ENCODE measurements at regions not wholly inside any gene's neighbourhood (a gene's known extent, or its start where the extent isn't known, plus 50 kb on each side); places are given as distances from the start of the nearest gene placed in this dataset.
"Not testable (repeated sequence)": the region's sequence is repeated elsewhere in the genome, so short reads cannot be mapped to it uniquely, and the experiment has no call there.

GRCh38 chr7:125193263-125193662 lies 263.6 kb upstream of the POT1 start:
- Histone ChIP-seq H3K27ac (no peak overlapping the region), H3K9me3 (no peaks in the 10 kb centered on the region), H3K4me1 (no peaks in the 10 kb centered on the region), H3K4me2 (no peak overlapping the region), H3K4me3 (no peak overlapping the region)
- no peak for ATAC-seq
- CTCF ChIA-PET = no interaction called here
- 3% methylated on average over 2 of the region's 2 CpGs for WGBS (ENCODE audit: missing lambda C conversion rate)
- DNase-seq (ENCODE audit: low read depth in 1 of 2, low spot score in 1 of 2) = no peak
- POLR2A ChIA-PET = no interaction called here
- FAIRE-seq = no peak
- no peak for TF ChIP-seq ZNF302 (CRISPR knock-in tag; IDR thresholded peaks at IDR 0.05)

- Histone ChIP-seq H3K9me3 (no peaks in the 10 kb centered on the region), H3K4me1 (no peaks in the 10 kb centered on the region), H3K4me3 (no peak overlapping the region), H3K4me2 (no peak overlapping the region), H3K27ac (no peak overlapping the region)
- TF ChIP-seq CBX8 (IDR thresholded peaks at IDR 0.05) (no peak), FOSB (CRISPR knock-in tag; IDR thresholded peaks at IDR 0.05) (no peak), REST (IDR thresholded peaks at IDR 0.05) (no peak), EHMT2 (IDR thresholded peaks at IDR 0.05; ENCODE audit: low read depth) (no peak), JUN (IDR thresholded peaks at IDR 0.05) (no peak), TFCP2L1 (CRISPR knock-in tag; IDR thresholded peaks at IDR 0.05) (no peak), PHF8 (IDR thresholded peaks at IDR 0.05; ENCODE audit: borderline replicate concordance, low read depth) (no peak), PBX3 (IDR thresholded peaks at IDR 0.05) (no peak), ZFP36 (IDR thresholded peaks at IDR 0.05; ENCODE audit: borderline replicate concordance, partially characterized antibody) (no peak), EHF (CRISPR knock-in tag; IDR thresholded peaks at IDR 0.05) (no peak), NFE2L2 (conservative IDR thresholded peaks at IDR 0.05; ENCODE audit: low read length) (no peak), USF2 (IDR thresholded peaks at IDR 0.05) (no peak), POLR2AphosphoS2 (conservative IDR thresholded peaks at IDR 0.05; ENCODE audit: low read length) (no peak), CTCF (IDR thresholded peaks at IDR 0.05) (no peak), SREBF2 (IDR thresholded peaks at IDR 0.05) (no peak), GATA3 (IDR thresholded peaks at IDR 0.05; ENCODE audit: borderline replicate concordance) (no peak), SMC3 (IDR thresholded peaks at IDR 0.05) (no peak), JUNB (IDR thresholded peaks at IDR 0.05) (no peak), CBX2 (IDR thresholded peaks at IDR 0.05; ENCODE audit: borderline replicate concordance, low read depth) (no peak)
- FAIRE-seq (no peak), ATAC-seq (no peak), DNase-seq (ENCODE audit: low read depth in 1 of 2, low spot score in 1 of 2) (no peak)
- 5% methylated on average over 1 of the region's 1 CpG for WGBS (ENCODE audit: missing lambda C conversion rate)
- CTCF ChIA-PET = no interaction called here
- POLR2A ChIA-PET = no interaction called here
These were observed 255.2 kb upstream of the POT1 start for GRCh38 chr7:125184801-125185200.

- ATAC-seq; H3K27ac ChIP-seq; H3K4me1 ChIP-seq; FAIRE-seq; H3K4me3 ChIP-seq; DNase-seq (ENCODE audit: low read depth in 1 of 2, low spot score in 1 of 2); CTCF ChIA-PET; H3K4me2 ChIP-seq; H3K9me3 ChIP-seq; POLR2A ChIA-PET: not testable (repeated sequence)
- 65% methylated on average over 23 of the region's 26 CpGs for WGBS (ENCODE audit: missing lambda C conversion rate)
These were observed 252.1 kb upstream of the POT1 start for GRCh38 chr7:125181569-125182267.
